ENCODE measurements at regions not wholly inside any gene's neighbourhood (a gene's known extent, or its start where the extent isn't known, plus 50 kb on each side); places are given as distances from the start of the nearest gene placed in this dataset.

DNA sequence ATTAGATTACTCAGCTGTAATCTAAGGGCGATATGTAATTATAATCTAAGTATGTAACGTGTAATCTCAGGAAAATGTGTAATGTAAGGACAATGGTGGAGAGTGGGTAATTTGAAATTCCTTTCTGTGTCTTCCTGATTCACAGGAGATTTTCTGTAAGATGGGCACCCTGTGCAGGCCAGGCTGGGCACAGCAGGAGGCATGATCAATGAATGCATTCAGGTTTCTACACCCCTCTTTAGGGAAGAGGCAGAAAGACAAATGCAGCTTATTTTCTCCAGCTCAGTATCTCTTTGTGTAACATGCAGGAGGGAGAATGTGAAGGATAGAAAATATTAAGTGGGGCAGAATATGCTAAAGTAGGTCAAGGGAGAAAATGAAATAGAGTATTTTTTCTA lies 320.1 kb downstream of the PIK3C3 start:
- peak overlapping the region; percentile 36 to 65 (median 49); a peak in 2 of 7 replicates for H3K27ac Mint-ChIP-seq
- no peaks in the 10 kb centered on the region for H3K9me3 ChIP-seq (ENCODE audit: control insufficient read depth, low read depth, low read length)
- no peak overlapping the region for H2BK12ac ChIP-seq (ENCODE audit: insufficient read length, low read depth, low read length)
- no peaks in the 10 kb centered on the region for H3K79me1 ChIP-seq (ENCODE audit: insufficient read depth, low read depth, low read length, poor library complexity, severe bottlenecking)
- H3K4me2 ChIP-seq (ENCODE audit: insufficient read depth, insufficient read length, low read length), result no peak overlapping the region
- H3K27me3 ChIP-seq (ENCODE audit: insufficient read depth, low read length), result no peaks in the 10 kb centered on the region
- no peaks in the 10 kb centered on the region for H3K27me3 Mint-ChIP-seq (ENCODE audit: low read depth)
- no peaks in the 10 kb centered on the region for H4K20me1 ChIP-seq (ENCODE audit: control insufficient read depth, insufficient read depth, insufficient read length)
- no peak overlapping the region for H2AFZ ChIP-seq (ENCODE audit: low read length)
- H3K14ac ChIP-seq (ENCODE audit: insufficient read depth, low read length), result no peak overlapping the region
- no peak for DNase-seq
- no peak overlapping the region for H4K8ac ChIP-seq (replicated peaks; ENCODE audit: insufficient read length, low read depth, low read length)
- no peak overlapping the region for H2BK15ac ChIP-seq (ENCODE audit: low read depth, low read length)
- peaks cover 0 to 2% of the 10 kb centered on the region in 2 experiments; a peak in 1 of 5 replicates for H3K9me3 Mint-ChIP-seq
- no peaks in the 10 kb centered on the region for H3K36me3 Mint-ChIP-seq (ENCODE audit: insufficient read depth in 1 of 3, low read depth in 3 of 3)
- no peak overlapping the region for H2BK120ac ChIP-seq (ENCODE audit: low read depth, low read length, poor library complexity, severe bottlenecking)
- no peak overlapping the region for H3K56ac ChIP-seq (ENCODE audit: insufficient read length, low read depth, low read length)
- H3K18ac ChIP-seq (ENCODE audit: insufficient read length, low read depth, low read length), result no peak overlapping the region
- no peak overlapping the region for H3K9ac ChIP-seq (ENCODE audit: extremely low read depth, insufficient read length, low read length)
- H3K23ac ChIP-seq (ENCODE audit: insufficient read length, low read depth, low read length), result no peak overlapping the region
- H2AK5ac ChIP-seq (ENCODE audit: insufficient read length, low read length), result no peak overlapping the region
- H3T11ph ChIP-seq (ENCODE audit: low read length), result no peak overlapping the region
- H4K5ac ChIP-seq (ENCODE audit: insufficient read length, low read depth, low read length), result no peak overlapping the region
- H3K4me1 Mint-ChIP-seq, result peaks cover 21 to 26% of the 10 kb centered on the region in 2 experiments
- H3K4me1 ChIP-seq (ENCODE audit: insufficient read depth, low read length), result peaks cover 8% of the 10 kb centered on the region
- no CpG with 5 or more reads among the region's 2 CpGs for whole genome bisulfite sequencing (ENCODE audit: extremely low coverage, insufficient read length, low lambda C conversion rate)
- H2BK20ac ChIP-seq (ENCODE audit: low read depth, low read length, poor library complexity, severe bottlenecking), result no peak overlapping the region
- no peak overlapping the region for H4K91ac ChIP-seq (ENCODE audit: insufficient read length, low read depth, low read length)
- no peaks in the 10 kb centered on the region for H3K79me2 ChIP-seq (ENCODE audit: insufficient read depth, low read length)
- no peak overlapping the region for H3K4me3 Mint-ChIP-seq
- H3K27ac ChIP-seq (ENCODE audit: insufficient read length, low read depth, low read length), result no peak overlapping the region
- no peak overlapping the region for H2BK5ac ChIP-seq (ENCODE audit: insufficient read length, low read length)
- no peaks in the 10 kb centered on the region for H3K23me2 ChIP-seq (ENCODE audit: insufficient read length, low read depth, low read length, poor library complexity, severe bottlenecking)
- TF ChIP-seq, protein P1, sequence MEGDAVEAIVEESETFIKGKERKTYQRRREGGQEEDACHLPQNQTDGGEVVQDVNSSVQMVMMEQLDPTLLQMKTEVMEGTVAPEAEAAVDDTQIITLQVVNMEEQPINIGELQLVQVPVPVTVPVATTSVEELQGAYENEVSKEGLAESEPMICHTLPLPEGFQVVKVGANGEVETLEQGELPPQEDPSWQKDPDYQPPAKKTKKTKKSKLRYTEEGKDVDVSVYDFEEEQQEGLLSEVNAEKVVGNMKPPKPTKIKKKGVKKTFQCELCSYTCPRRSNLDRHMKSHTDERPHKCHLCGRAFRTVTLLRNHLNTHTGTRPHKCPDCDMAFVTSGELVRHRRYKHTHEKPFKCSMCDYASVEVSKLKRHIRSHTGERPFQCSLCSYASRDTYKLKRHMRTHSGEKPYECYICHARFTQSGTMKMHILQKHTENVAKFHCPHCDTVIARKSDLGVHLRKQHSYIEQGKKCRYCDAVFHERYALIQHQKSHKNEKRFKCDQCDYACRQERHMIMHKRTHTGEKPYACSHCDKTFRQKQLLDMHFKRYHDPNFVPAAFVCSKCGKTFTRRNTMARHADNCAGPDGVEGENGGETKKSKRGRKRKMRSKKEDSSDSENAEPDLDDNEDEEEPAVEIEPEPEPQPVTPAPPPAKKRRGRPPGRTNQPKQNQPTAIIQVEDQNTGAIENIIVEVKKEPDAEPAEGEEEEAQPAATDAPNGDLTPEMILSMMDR (conservative IDR thresholded peaks at IDR 0.05), result no peak
- H3K4ac ChIP-seq (ENCODE audit: low read depth, low read length), result no peak overlapping the region
